ENCODE measurements at regions not wholly inside any gene's neighbourhood (a gene's known extent, or its start where the extent isn't known, plus 50 kb on each side); places are given as distances from the start of the nearest gene placed in this dataset.
"Not testable (repeated sequence)": the region's sequence is repeated elsewhere in the genome, so short reads cannot be mapped to it uniquely, and the experiment has no call there.

DNA sequence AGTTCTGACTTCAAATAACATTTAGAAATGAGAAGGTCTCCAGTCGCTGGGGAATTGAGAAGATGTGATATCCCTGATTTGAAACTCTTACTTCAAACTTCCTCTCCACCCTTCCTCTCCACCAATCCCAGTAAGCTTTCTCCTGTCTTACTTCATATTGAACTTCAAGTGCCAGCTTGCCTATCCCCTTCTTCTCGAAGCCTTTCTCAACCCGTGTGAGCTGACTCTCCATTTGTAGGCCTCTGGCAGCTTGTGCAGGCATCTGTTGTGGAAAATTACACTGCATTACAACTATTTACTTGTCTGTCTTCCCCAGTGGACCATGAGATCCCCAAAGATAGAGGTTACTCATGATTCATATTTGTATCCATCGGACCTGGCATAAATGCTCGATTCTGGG, 280.8 kb upstream of the CDH5 start:
- Histone ChIP-seq H3K4me1 (peaks cover 0 to 7% (median 2%) of the 10 kb centered on the region in 4 donors), H3K27me3 (no peaks in the 10 kb centered on the region), H3K9me3 (no peaks in the 10 kb centered on the region), H3K36me3 (no peaks in the 10 kb centered on the region), H3K27ac (no peak overlapping the region), H3K4me3 (no peak overlapping the region)
- DNase-seq: no peak
- 76 to 85% (median 81%) methylated on average over 5 of the region's 5 CpGs for WGBS, 5 donors
- TF ChIP-seq, protein P1, sequence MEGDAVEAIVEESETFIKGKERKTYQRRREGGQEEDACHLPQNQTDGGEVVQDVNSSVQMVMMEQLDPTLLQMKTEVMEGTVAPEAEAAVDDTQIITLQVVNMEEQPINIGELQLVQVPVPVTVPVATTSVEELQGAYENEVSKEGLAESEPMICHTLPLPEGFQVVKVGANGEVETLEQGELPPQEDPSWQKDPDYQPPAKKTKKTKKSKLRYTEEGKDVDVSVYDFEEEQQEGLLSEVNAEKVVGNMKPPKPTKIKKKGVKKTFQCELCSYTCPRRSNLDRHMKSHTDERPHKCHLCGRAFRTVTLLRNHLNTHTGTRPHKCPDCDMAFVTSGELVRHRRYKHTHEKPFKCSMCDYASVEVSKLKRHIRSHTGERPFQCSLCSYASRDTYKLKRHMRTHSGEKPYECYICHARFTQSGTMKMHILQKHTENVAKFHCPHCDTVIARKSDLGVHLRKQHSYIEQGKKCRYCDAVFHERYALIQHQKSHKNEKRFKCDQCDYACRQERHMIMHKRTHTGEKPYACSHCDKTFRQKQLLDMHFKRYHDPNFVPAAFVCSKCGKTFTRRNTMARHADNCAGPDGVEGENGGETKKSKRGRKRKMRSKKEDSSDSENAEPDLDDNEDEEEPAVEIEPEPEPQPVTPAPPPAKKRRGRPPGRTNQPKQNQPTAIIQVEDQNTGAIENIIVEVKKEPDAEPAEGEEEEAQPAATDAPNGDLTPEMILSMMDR (IDR thresholded peaks at IDR 0.05): no peak
- TF ChIP-seq POLR2A (IDR thresholded peaks at IDR 0.05) (no peak), EP300 (IDR thresholded peaks at IDR 0.05) (no peak), POLR2AphosphoS5 (IDR thresholded peaks at IDR 0.05) (no peak)
- intact Hi-C loops (cut with DNase I; ENCODE audit: low total_unique reads): no loop called here

DNA sequence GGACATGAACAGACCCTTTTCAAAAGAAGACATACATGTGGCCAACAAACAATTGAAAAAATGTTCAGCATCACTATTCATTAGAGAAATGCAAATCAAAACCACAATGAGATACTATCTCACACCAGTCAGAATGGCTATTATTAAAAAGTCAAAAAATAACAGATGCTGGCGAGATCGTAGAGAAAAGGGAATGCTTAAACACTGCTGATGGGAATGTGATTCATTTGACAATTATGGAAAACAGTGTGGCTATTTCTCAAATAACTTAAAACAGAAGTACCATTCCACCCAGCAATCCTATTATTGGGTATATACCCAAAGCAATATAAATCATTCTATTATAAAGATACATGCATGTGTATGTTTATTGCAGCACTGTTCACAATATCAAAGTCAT, 281.8 kb upstream of the CDH5 start:
- intact Hi-C loops (cut with DNase I; ENCODE audit: low total_unique reads); H3K27me3 ChIP-seq; H3K4me3 ChIP-seq; H3K27ac ChIP-seq; DNase-seq; H3K9me3 ChIP-seq; H3K36me3 ChIP-seq; H3K4me1 ChIP-seq: not testable (repeated sequence)
- WGBS, 5 donors: 85 to 94% (median 93%) methylated on average over 2 of the region's 2 CpGs

DNA sequence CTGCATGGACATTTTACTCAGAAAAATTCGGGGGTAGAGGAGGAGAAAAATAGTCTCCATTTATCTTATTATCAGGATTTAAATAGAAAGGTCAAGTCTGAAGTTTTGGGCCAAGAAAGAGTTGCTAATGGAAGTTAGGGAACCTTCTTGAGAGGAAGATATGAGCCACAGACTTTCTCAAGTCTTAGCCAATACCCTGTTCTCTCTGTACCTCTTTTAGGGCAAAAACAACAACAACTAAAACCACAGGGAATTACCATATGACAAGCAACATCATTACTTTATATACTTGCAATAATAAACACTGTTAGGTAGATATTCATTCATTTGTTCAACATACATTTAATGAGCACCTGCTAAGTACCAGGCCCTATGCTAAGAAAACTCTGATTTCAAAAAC, 282.2 kb upstream of the CDH5 start:
- Histone ChIP-seq H3K27me3 (no peaks in the 10 kb centered on the region), H3K36me3 (no peaks in the 10 kb centered on the region), H3K27ac (no peak overlapping the region), H3K9me3 (no peaks in the 10 kb centered on the region), H3K4me3 (no peak overlapping the region), H3K4me1 (peaks cover 0 to 7% (median 2%) of the 10 kb centered on the region in 4 donors)
- intact Hi-C loops (cut with DNase I; ENCODE audit: low total_unique reads): no loop called here
- no peak for DNase-seq
- TF ChIP-seq POLR2AphosphoS5 (IDR thresholded peaks at IDR 0.05) (no peak), POLR2A (IDR thresholded peaks at IDR 0.05) (no peak), EP300 (IDR thresholded peaks at IDR 0.05) (no peak)
- TF ChIP-seq, protein P1 (IDR thresholded peaks at IDR 0.05): no peak
- WGBS, 5 donors: 15 to 24% (median 23%) methylated on average over 1 of the region's 1 CpG

DNA sequence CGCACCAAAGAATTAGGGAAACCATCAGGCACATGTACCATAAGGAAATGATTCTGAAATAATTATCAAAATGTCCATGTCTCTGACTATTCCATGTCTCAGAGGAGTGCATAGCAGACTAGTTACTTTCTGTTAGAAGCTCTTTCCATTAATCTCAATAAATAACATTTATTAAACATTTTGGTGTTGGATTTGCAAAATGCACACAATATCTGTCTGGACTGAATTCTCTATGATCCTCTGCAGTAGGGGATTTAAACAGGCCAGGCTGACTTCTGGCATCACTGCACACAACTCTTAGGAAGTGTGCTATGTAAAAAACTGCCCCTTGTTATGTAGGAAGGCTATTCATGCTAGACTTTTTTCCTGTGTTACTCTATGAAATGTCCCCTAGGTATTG, 283.3 kb upstream of the CDH5 start:
- no peaks in the 10 kb centered on the region for H3K9me3 ChIP-seq
- H3K36me3 ChIP-seq: no peaks in the 10 kb centered on the region
- intact Hi-C loops (cut with DNase I; ENCODE audit: low total_unique reads): no loop called here
- no peak overlapping the region for H3K4me3 ChIP-seq
- WGBS, 5 donors: 91 to 97% (median 93%) methylated on average over 1 of the region's 1 CpG
- H3K4me1 ChIP-seq: peaks cover 0 to 7% (median 2%) of the 10 kb centered on the region in 4 donors
- H3K27ac ChIP-seq: no peak overlapping the region
- no peak for DNase-seq
- TF ChIP-seq POLR2A (IDR thresholded peaks at IDR 0.05) (no peak), EP300 (IDR thresholded peaks at IDR 0.05) (no peak), POLR2AphosphoS5 (IDR thresholded peaks at IDR 0.05) (no peak)
- TF ChIP-seq, protein P1 (IDR thresholded peaks at IDR 0.05): no peak
- H3K27me3 ChIP-seq: no peaks in the 10 kb centered on the region

DNA sequence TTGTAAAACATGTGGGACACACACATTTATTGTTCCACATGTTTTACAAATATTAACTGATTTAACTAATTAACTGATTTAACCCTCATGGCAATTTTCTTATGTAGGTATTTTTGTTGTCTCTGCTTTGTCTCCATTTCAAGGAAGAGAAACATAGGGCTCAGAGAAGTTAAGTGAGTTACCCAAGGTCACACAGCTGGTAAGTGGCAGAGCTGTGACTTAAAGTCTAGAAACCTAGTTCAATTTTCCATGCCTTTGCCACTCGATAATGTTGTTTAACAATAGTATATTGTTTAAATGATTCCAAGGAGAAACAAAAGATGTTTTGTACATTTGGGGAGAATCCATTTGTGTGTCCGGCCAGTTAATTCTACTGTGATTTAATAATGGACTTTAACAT, 284.1 kb upstream of the CDH5 start:
- 46 to 80% (median 76%) methylated on average over 2 of the region's 2 CpGs for WGBS, 5 donors
- no peak for TF ChIP-seq POLR2A (IDR thresholded peaks at IDR 0.05)
- no peak for TF ChIP-seq POLR2AphosphoS5 (IDR thresholded peaks at IDR 0.05)
- TF ChIP-seq, protein P1 (IDR thresholded peaks at IDR 0.05): no peak
- TF ChIP-seq EP300 (IDR thresholded peaks at IDR 0.05): no peak

More for the DNA sequence above, 284.1 kb upstream of the CDH5 start:
- no peak overlapping the region for H3K4me3 ChIP-seq
- no peak overlapping the region for H3K27ac ChIP-seq
- no peaks in the 10 kb centered on the region for H3K9me3 ChIP-seq
- no peaks in the 10 kb centered on the region for H3K36me3 ChIP-seq
- no peak for DNase-seq
- intact Hi-C loops (cut with DNase I; ENCODE audit: low total_unique reads): no loop called here
- no peaks in the 10 kb centered on the region for H3K27me3 ChIP-seq
- peaks cover 0 to 7% (median 2%) of the 10 kb centered on the region in 4 donors for H3K4me1 ChIP-seq
